PC-9 (cell line): ENCODE measurements at regions not wholly inside any gene's neighbourhood (a gene's known extent, or its start where the extent isn't known, plus 50 kb on each side); places are given as distances from the start of the nearest gene placed in this dataset.
"Not testable (repeated sequence)": the region's sequence is repeated elsewhere in the genome, so short reads cannot be mapped to it uniquely, and the experiment has no call there.

ENCODE experiments used
- BruUV-seq: library from RNA; stranded (reverse); fragments of 400-500 nt; replicated peaks from 2 replicates; lab custom pipeline; 2021; lab: Mats Ljungman, UMichigan
- CTCF ChIA-PET: fragments of 300-600 bp; sonication (Branson Sonifier 250); formaldehyde crosslinking; loops from one replicate; lab custom pipeline; 2022; ENCODE audit warnings: antibody characterized with exemption; lab: Charles Lee
- POLR2A ChIA-PET: fragments of 300-600 bp; sonication (Branson Sonifier 250); formaldehyde crosslinking; loops from one replicate; lab custom pipeline; 2022; ENCODE audit warnings: antibody characterized with exemption; ENCODE audit not compliant: unreplicated experiment; lab: Charles Lee
- DNase-seq, 2 experiments: peaks; one replicate each; pipeline versions ENCODE4 v3.0.0 to v3.0.0-alpha.2; 2015 to 2022; ENCODE audit warnings: mixed read lengths in 1 of 2
- H2AFZ ChIP-seq: fragments of 200-600 bp; sonication (generic); 2 replicates; pipeline ENCODE4 v1.8.1; 2017; ENCODE audit warnings: antibody characterized with exemption
- H3F3A ChIP-seq: fragments of 200-600 bp; sonication (generic); 2 replicates; pipeline ENCODE4 v1.8.1; 2017; ENCODE audit warnings: antibody characterized with exemption, mild to moderate bottlenecking, low read depth; ENCODE audit not compliant: insufficient read depth
- H3K27ac ChIP-seq: fragments of 200-600 bp; sonication (generic); 2 replicates; pipeline ENCODE4 v1.6.1; 2016; ENCODE audit warnings: mixed run types
- H3K27me3 ChIP-seq: fragments of 200-600 bp; sonication (generic); 2 replicates; pipeline ENCODE4 v1.6.1; 2016; ENCODE audit warnings: low read depth, mixed run types; ENCODE audit not compliant: insufficient read depth
- H3K36me3 ChIP-seq: fragments of 200-600 bp; sonication (generic); 2 replicates; pipeline ENCODE4 v1.6.1; 2016; ENCODE audit warnings: low read depth, mixed run types
- H3K4me1 ChIP-seq: fragments of 200-600 bp; sonication (generic); replicated peaks from 2 replicates; pipeline ENCODE4 v1.6.1; 2016; ENCODE audit warnings: mixed run types; ENCODE audit not compliant: insufficient read depth
- H3K4me2 ChIP-seq: fragments of 200-600 bp; sonication (generic); 2 replicates; pipeline ENCODE4 v1.6.1; 2017; ENCODE audit warnings: mixed run types
- H3K4me3 ChIP-seq: fragments of 200-600 bp; sonication (generic); 2 replicates; pipeline ENCODE4 v1.6.1; 2016; ENCODE audit warnings: mixed run types
- H3K79me2 ChIP-seq: fragments of 200-600 bp; sonication (generic); 2 replicates; pipeline ENCODE4 v1.6.1; 2017; ENCODE audit warnings: low read depth, mixed run types
- H3K9me2 ChIP-seq: fragments of 200-600 bp; sonication (generic); 2 replicates; pipeline ENCODE4 v1.8.1; 2017; ENCODE audit warnings: mild to moderate bottlenecking; ENCODE audit not compliant: insufficient read depth
- H3K9me3 ChIP-seq: fragments of 200-600 bp; sonication (generic); 2 replicates; pipeline ENCODE4 v1.8.1; 2016; ENCODE audit warnings: low read depth; ENCODE audit not compliant: insufficient read depth
- H4K20me1 ChIP-seq: fragments of 200-600 bp; sonication (generic); 2 replicates; pipeline ENCODE4 v1.8.1; 2017; ENCODE audit not compliant: insufficient read depth
- CTCF ChIP-seq: fragments of 200-600 bp; sonication (generic); conservative IDR thresholded peaks from 2 replicates; pipeline ENCODE4 v1.6.1; 2017; ENCODE audit warnings: mixed run types, antibody characterized with exemption, mild to moderate bottlenecking, moderate library complexity
- EZH2 ChIP-seq: fragments of 200-600 bp; sonication (generic); IDR thresholded peaks from 2 replicates; pipeline ENCODE4 v1.8.0; 2017; ENCODE audit warnings: antibody characterized with exemption, low read depth
- intact Hi-C: fragments of 100-400 bp; cut with micrococcal nuclease; formaldehyde crosslinking; loops from one replicate; pipeline ENCODE4 v1.10.0; 2022; ENCODE audit not compliant: unreplicated experiment

GRCh38 chr4:127463883-127464282 is 168.9 kb upstream of the INTU start:
- H3K4me3 ChIP-seq: no peak overlapping the region
- POLR2A ChIA-PET: no interaction called here
- H3K4me2 ChIP-seq: no peak overlapping the region
- H3K79me2 ChIP-seq: no peaks in the 10 kb centered on the region
- no peaks in the 10 kb centered on the region for H3K9me2 ChIP-seq
- no peaks in the 10 kb centered on the region for H3K27me3 ChIP-seq
- no peaks in the 10 kb centered on the region for H3K4me1 ChIP-seq
- no peak overlapping the region for H2AFZ ChIP-seq
- no peaks in the 10 kb centered on the region for H3K36me3 ChIP-seq
- no peak for TF ChIP-seq CTCF
- no peak for TF ChIP-seq EZH2
- intact Hi-C loops: no loop called here
- no TSS peak for BruUV-seq
- no peaks in the 10 kb centered on the region for H4K20me1 ChIP-seq
- DNase-seq: no peak
- no peaks in the 10 kb centered on the region for H3F3A ChIP-seq
- H3K9me3 ChIP-seq: no peaks in the 10 kb centered on the region
- CTCF ChIA-PET: no interaction called here
- H3K27ac ChIP-seq: no peak overlapping the region

GRCh38 chr4:127469542-127469941 is 163.2 kb upstream of the INTU start:
- H3K36me3 ChIP-seq: no peaks in the 10 kb centered on the region
- H3K27ac ChIP-seq: no peak overlapping the region

GRCh38 chr4:127469959-127470809 is 162.6 kb upstream of the INTU start:
- CTCF ChIA-PET: no interaction called here
- no peak for DNase-seq
- no peaks in the 10 kb centered on the region for H3K36me3 ChIP-seq
- H3K9me2 ChIP-seq: no peaks in the 10 kb centered on the region
- H3K4me3 ChIP-seq: no peak overlapping the region
- no peaks in the 10 kb centered on the region for H3K79me2 ChIP-seq
- H3F3A ChIP-seq: no peaks in the 10 kb centered on the region
- TF ChIP-seq EZH2: no peak
- no TSS peak for BruUV-seq
- H3K4me2 ChIP-seq: no peak overlapping the region
- POLR2A ChIA-PET: no interaction called here
- intact Hi-C loops: no loop called here
- H3K27ac ChIP-seq: no peak overlapping the region
- no peaks in the 10 kb centered on the region for H4K20me1 ChIP-seq
- H2AFZ ChIP-seq: no peak overlapping the region
- no peaks in the 10 kb centered on the region for H3K4me1 ChIP-seq
- no peaks in the 10 kb centered on the region for H3K9me3 ChIP-seq
- no peaks in the 10 kb centered on the region for H3K27me3 ChIP-seq

More at GRCh38 chr4:127469542-127469941, 163.2 kb upstream of the INTU start:
- Histone ChIP-seq H3K27me3 (no peaks in the 10 kb centered on the region), H3K9me3 (no peaks in the 10 kb centered on the region), H3K79me2 (no peaks in the 10 kb centered on the region), H3K4me1 (no peaks in the 10 kb centered on the region), H2AFZ (no peak overlapping the region), H3K9me2 (no peaks in the 10 kb centered on the region), H4K20me1 (no peaks in the 10 kb centered on the region), H3F3A (no peaks in the 10 kb centered on the region), H3K4me2 (no peak overlapping the region), H3K4me3 (no peak overlapping the region)
- ChIA-PET CTCF (no interaction called here), POLR2A (no interaction called here)
- no peak for DNase-seq
- no TSS peak for BruUV-seq
- intact Hi-C loops: no loop called here
- TF ChIP-seq EZH2 (no peak), CTCF (no peak)

- intact Hi-C loops: not testable (repeated sequence)
- CTCF ChIA-PET: interaction anchor here (0.6 kb wide), 1 partner anchor 276 kb away, joined by 3 read pairs; no protein-coding TSS in a partner anchor
These were observed 154.5 kb upstream of the INTU start for GRCh38 chr4:127478271-127478670.

More at GRCh38 chr4:127478271-127478670, 154.5 kb upstream of the INTU start:
- H3K9me3 ChIP-seq, H3K79me2 ChIP-seq, H3K4me2 ChIP-seq, H3K4me1 ChIP-seq, H3K36me3 ChIP-seq, H3K9me2 ChIP-seq, H2AFZ ChIP-seq, H3K27ac ChIP-seq, H3F3A ChIP-seq, H4K20me1 ChIP-seq, BruUV-seq, POLR2A ChIA-PET, H3K4me3 ChIP-seq, H3K27me3 ChIP-seq, DNase-seq: not testable (repeated sequence)
